Inferior parietal cortex (tissue), 1 donor: ENCODE measurements at regions not wholly inside any gene's neighbourhood (a gene's known extent, or its start where the extent isn't known, plus 50 kb on each side); places are given as distances from the start of the nearest gene placed in this dataset.

ENCODE experiments used
- DNase-seq: peaks from one replicate; pipeline ENCODE4 v3.0.0-alpha.2; 2016; ENCODE audit errors: extremely low spot score

DNA sequence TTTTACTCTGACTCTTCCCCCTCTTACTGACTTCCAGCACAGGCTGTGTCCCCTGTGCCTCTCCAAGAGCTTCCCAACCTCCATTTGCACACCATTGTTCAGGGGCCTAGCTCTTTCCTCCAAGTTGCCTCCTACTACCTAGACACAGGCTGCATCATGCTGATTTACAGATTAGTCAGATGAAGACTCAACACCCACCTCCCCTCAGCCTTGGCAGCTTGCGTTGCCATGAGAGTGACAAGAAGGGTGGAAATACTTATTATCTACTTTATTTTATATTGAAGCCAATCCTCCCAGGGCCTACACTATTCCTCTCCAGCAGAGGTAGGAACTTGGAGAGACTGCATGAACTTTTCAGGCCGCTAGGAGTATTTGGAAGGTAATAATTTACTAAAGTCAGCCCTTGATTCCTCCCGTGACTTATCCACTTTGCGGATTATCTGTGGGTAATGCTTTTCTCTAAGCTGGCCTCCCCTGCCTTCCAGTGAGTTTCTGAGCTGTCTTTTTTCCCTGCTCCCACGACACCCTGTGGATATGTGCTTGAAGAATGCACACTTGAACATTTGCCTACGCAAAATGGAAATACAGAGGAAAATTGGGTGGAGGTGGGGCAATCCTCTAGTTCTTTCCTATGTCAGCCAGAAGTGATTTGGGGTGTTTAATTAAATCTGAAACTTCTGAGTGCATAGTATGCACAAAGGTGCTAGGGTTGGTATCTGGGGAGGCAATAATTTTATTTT is 74.1 kb upstream of the TMEM164 start:
- no peak for DNase-seq

GRCh38 chrX:109931677-109932076 is 71.2 kb upstream of the TMEM164 start:
- DNase-seq, result no peak

DNA sequence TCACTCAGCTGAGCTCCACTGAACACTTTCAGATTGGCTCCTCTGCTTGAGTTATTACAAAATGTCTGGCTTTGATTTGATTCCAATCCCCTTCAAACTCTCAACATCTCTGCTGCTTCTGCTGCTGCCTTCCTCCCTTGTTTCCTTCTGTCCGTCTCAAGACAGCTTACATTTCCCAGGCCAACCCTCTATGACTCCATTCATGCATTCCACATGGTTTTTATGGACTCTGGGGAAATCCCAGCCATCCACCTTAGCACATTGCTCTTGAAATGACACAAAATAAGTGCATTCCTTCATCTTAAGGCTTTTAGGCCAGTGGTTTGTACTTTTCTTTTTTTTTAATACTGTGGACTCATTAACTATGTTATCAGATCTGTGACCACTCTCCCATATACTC is 68.5 kb upstream of the TMEM164 start:
- DNase-seq, result no peak

- no peak for DNase-seq
Observed at GRCh38 chrX:109934935-109935334, 68.0 kb upstream of the TMEM164 start.

- DNase-seq, result no peak
Observed at GRCh38 chrX:109936114-109936513, 66.8 kb upstream of the TMEM164 start.

DNA sequence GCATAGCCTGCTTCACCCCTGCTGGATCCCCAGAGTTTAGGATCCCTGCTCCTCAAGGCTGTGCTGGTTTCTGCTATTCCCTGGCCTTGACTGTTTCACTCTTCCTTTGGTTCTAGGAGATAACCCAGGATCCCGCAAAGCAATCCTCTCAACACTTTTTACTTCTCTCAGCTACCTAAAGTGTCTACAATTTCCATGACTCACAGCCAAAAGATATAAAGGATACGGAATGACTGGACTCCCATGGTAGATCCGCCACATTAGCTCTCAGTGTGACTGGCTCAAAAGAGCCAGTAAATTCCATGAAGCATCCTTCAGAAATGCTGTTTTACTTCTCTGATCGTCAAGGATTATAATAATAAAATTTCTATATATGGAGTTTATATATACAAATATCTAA is 66.3 kb upstream of the TMEM164 start:
- no peak for DNase-seq

DNA sequence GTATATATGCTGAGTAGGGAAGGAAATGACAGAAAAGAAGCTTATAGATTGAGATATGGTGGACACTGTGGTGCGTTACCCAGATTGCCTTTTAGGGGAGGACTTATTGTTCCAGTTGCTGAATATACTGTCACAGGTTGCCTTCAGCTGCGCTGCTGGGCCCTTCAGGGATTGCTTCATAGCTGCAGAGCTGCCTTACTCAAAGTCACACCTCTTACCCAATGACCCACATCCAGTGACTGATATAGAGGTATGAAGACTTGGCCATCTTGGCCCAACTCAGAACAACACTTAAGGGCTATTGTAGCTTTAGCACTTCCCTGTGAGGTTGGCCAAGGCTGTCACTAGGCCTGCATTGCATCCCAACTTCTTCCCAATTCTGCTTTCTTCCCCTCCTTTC is 63.4 kb upstream of the TMEM164 start:
- no peak for DNase-seq

GRCh38 chrX:109940411-109940810 is 62.5 kb upstream of the TMEM164 start:
- DNase-seq, result no peak

DNA sequence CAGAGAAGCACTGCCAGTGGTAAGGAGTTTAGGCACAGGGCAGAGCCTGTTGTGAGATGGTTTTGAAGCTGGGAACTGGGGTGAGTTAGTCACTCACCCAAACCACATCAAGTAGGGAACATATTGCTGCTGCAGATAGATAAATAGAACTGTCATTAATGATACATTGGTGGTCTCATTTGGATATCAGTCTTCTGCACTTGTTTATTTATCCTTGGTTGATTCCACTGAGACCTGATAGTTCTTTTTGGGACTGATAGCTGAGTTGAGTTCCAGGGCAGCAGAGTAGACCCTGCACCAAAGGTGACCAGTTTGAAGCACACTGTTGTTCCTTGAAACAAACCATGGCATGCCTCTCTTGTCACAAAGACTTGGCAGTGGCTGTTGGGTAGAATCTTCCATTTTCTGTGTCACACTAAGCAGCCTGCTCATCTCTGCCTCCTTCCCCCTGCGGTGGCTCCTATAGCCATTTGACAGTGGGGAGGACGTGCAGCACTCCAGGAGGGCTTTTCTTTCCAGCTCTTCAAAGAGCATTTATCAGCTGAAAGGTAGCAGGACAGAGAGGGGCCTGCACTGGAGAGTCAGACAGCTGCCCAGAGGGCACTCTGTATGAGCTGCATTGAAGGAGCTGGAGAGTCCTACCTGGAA is 59.7 kb upstream of the TMEM164 start:
- DNase-seq, result no peak

DNA sequence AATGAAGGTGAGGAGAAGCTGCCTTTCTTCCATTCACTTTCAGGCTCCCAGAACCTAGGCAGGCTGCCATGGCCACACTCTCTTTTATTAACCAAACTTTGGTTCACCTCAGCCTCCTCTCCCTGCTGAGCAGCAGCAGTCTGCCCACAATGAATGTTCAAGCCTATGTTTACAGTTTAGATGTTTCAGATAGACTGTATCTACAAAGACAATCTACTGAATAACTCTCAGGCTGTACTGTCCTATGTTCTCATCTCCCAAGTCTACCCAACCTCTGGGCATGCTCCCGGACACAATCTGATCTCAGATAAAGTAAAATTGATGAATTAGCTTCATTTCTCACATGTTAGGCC is 59.2 kb upstream of the TMEM164 start:
- DNase-seq, result no peak

- no peak for DNase-seq
Observed at GRCh38 chrX:109952050-109952449, 50.9 kb upstream of the TMEM164 start.

DNA sequence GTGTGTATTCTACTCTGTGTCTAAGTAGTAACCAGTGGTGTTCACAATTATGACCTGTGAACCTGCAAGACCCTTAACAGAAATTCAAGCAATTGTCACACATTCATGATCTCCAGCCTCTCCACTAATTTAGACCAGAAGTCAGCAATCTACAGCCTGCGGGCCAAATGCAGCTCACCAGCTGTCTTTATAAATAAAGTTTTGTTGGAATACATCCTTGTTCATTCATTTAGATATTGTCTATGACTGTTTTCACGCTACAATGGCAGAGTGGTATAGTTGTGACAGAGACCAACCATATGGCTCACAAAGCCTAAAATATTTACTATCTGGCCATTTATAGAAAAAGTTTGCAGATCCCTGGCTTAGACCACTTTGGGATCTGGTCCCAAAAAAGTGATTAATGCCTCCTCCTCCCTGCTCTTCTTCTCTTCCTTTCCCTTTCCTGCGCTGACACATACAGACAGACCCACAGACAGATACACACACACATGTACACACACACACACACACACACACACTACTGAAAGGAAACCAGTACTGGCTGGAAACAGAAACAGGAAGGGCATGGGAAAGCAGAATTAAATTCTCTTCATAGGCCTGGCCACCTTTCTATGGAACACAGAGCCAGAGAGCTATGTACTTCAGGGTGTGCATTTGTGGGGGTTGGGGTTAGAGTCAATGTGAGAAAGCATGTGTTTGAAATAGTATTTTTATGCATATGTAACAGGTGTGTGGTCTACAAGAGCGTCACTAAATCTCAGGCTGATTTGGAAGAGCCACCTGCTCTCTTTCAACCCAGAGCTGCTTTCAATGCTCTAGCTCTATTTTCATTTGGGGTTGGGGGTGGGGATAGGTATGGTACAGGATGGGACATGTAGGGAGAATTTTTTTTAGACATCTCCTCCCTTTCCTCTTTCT is 49.7 kb upstream of the TMEM164 start:
- no peak for DNase-seq
